ENCODE measurements at regions not wholly inside any gene's neighbourhood (a gene's known extent, or its start where the extent isn't known, plus 50 kb on each side); places are given as distances from the start of the nearest gene placed in this dataset.

- H3K27ac ChIP-seq = no peak overlapping the region
- TF ChIP-seq CTCF (conservative IDR thresholded peaks at IDR 0.05) (no peak), ZFX (IDR thresholded peaks at IDR 0.05) (no peak)
These were observed 76.6 kb upstream of the INPP4B start for GRCh38 chr4:142922720-142923119.

GRCh38 chr4:142923619-142924018 is 77.5 kb upstream of the INPP4B start:
- TF ChIP-seq CTCF (conservative IDR thresholded peaks at IDR 0.05) = no peak
- TF ChIP-seq ZFX (IDR thresholded peaks at IDR 0.05) = no peak
- H3K27ac ChIP-seq = no peak overlapping the region

- H3K27ac ChIP-seq = no peak overlapping the region
- no peak for TF ChIP-seq ZFX (IDR thresholded peaks at IDR 0.05)
- TF ChIP-seq CTCF (conservative IDR thresholded peaks at IDR 0.05) = no peak
These were observed 79.1 kb upstream of the INPP4B start for GRCh38 chr4:142925161-142925560.

- no peak for TF ChIP-seq ZFX (IDR thresholded peaks at IDR 0.05)
- no peak for TF ChIP-seq CTCF (conservative IDR thresholded peaks at IDR 0.05)
- H3K27ac ChIP-seq = no peak overlapping the region
These were observed 81.6 kb upstream of the INPP4B start for GRCh38 chr4:142927721-142928120.

GRCh38 chr4:142929526-142929925 is 83.4 kb upstream of the INPP4B start:
- no peak for TF ChIP-seq CTCF (conservative IDR thresholded peaks at IDR 0.05)
- no peak for TF ChIP-seq ZFX (IDR thresholded peaks at IDR 0.05)
- H3K27ac ChIP-seq = no peak overlapping the region

GRCh38 chr4:142933207-142933606 is 87.1 kb upstream of the INPP4B start:
- no peak for TF ChIP-seq CTCF (conservative IDR thresholded peaks at IDR 0.05)
- no peak for TF ChIP-seq ZFX (IDR thresholded peaks at IDR 0.05)

GRCh38 chr4:142940425-142941330 is 94.6 kb upstream of the INPP4B start:
- TF ChIP-seq ZFX (IDR thresholded peaks at IDR 0.05) (no peak), CTCF (conservative IDR thresholded peaks at IDR 0.05) (no peak)
- H3K27ac ChIP-seq = no peak overlapping the region

More at GRCh38 chr4:142933207-142933606, 87.1 kb upstream of the INPP4B start:
- no peak overlapping the region for H3K27ac ChIP-seq
